ENCODE measurements at regions not wholly inside any gene's neighbourhood (a gene's known extent, or its start where the extent isn't known, plus 50 kb on each side); places are given as distances from the start of the nearest gene placed in this dataset.

DNA sequence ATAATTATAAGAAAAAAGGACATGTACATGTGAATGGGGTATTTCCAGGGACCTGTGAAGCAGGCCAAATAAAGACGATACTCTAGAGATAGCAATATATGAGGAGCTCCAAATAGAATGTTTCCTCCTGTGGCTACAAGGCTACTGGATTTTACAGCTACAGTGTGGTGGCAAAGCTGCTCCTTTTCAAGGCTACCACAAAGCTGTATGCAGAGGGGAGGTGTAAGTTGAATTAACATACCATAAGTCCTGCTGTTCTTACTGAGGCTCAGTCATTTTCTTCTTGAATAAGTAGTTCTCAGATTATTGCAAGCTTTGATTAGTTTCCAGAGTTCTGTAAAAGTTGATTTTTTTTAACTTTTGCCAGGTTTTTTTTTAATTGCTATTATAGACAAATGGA is 1184.6 kb upstream of the EPHA6 start:
- no peaks in the 10 kb centered on the region for H3K4me1 ChIP-seq (replicated peaks in 1 of 2)
- DNase-seq = no peak
- H3K27ac ChIP-seq = no peak overlapping the region
- H3K27me3 ChIP-seq = no peaks in the 10 kb centered on the region
- no peak for TF ChIP-seq POLR2A (IDR thresholded peaks at IDR 0.05)
- TF ChIP-seq, protein P1, sequence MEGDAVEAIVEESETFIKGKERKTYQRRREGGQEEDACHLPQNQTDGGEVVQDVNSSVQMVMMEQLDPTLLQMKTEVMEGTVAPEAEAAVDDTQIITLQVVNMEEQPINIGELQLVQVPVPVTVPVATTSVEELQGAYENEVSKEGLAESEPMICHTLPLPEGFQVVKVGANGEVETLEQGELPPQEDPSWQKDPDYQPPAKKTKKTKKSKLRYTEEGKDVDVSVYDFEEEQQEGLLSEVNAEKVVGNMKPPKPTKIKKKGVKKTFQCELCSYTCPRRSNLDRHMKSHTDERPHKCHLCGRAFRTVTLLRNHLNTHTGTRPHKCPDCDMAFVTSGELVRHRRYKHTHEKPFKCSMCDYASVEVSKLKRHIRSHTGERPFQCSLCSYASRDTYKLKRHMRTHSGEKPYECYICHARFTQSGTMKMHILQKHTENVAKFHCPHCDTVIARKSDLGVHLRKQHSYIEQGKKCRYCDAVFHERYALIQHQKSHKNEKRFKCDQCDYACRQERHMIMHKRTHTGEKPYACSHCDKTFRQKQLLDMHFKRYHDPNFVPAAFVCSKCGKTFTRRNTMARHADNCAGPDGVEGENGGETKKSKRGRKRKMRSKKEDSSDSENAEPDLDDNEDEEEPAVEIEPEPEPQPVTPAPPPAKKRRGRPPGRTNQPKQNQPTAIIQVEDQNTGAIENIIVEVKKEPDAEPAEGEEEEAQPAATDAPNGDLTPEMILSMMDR (IDR thresholded peaks at IDR 0.05) = no peak
- intact Hi-C loops (cut with DNase I) = no loop called here
- no peaks in the 10 kb centered on the region for H3K9me3 ChIP-seq (replicated peaks in 1 of 3)
- 56 to 90% (median 63%) methylated on average over 1 of the region's 1 CpG for WGBS, 4 donors
- H3K4me3 ChIP-seq = no peak overlapping the region
- H3K36me3 ChIP-seq (replicated peaks in 1 of 2) = no peaks in the 10 kb centered on the region

DNA sequence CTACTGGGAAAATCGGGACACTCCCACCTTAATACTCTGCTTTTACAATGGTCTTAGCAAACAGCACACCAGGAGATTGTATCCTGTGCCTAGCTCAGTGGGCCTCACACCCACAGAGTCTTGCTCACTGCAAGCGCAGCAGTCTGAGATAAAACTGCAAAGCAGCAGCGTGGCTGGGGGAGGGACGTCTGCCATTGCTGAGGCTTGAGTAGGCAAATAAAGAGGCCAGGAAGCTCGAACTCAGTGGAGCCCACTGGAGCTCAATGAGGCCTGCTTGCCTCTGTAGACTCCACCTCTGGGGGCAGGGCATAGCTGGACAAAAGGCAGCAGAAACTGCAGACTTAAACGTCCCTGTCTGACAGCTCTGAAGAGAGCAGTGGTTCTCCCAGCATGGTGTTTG is 1169.1 kb upstream of the EPHA6 start:
- H3K36me3 ChIP-seq (replicated peaks in 1 of 2) = no peaks in the 10 kb centered on the region
- no peaks in the 10 kb centered on the region for H3K4me1 ChIP-seq (replicated peaks in 1 of 2)
- no peaks in the 10 kb centered on the region for H3K27me3 ChIP-seq
- WGBS, 4 donors = 75 to 85% (median 80%) methylated on average over 4 to 6 of the region's 6 CpGs
- intact Hi-C loops (cut with DNase I) = no loop called here
- no peak for DNase-seq
- no peaks in the 10 kb centered on the region for H3K9me3 ChIP-seq (replicated peaks in 1 of 3)
- TF ChIP-seq, protein P1 (IDR thresholded peaks at IDR 0.05) = no peak
- no peak for TF ChIP-seq POLR2A (IDR thresholded peaks at IDR 0.05)
- H3K27ac ChIP-seq = no peak overlapping the region
- H3K4me3 ChIP-seq = no peak overlapping the region

DNA sequence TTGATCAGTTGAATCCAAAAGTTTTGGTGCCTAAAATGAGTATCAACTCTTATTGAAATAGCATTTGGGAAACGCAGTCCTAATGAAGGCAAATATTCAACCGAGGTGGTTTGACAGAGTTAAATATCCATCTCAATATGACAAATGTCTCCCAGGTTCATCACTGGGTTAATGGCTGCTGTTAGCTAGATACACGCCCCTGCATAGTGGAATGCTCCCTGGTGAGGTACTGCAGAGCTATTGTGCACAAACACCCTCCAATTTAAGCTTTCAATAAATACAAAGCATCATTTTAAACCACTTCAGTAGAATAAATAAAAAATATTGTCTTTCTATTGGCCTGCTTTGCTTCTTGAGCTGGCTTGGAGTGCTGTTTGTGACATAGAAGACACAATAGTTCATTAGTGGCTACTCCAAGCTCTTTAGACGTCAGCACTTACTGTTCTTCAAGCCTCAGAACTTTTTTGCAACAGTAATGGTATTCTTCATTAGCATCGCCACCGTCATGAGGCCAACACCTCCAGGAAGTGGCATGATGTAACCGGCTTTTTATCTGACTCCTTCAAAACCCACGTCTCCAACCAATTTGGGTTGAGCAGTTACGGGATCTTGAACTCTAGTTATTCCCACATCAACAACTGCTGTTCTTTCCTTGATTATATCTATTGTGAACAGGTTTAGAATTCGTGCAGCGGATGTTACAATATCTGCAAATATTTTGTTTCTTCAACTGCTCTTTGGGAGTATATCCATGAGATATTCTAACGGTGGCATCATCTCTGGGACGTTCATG is 1159.6 kb upstream of the EPHA6 start:
- TF ChIP-seq, protein P1 (IDR thresholded peaks at IDR 0.05) = no peak
- TF ChIP-seq POLR2A (IDR thresholded peaks at IDR 0.05) = no peak
- Histone ChIP-seq H3K4me1 (replicated peaks in 1 of 2) (no peaks in the 10 kb centered on the region), H3K27me3 (no peaks in the 10 kb centered on the region), H3K36me3 (replicated peaks in 1 of 2) (no peaks in the 10 kb centered on the region), H3K9me3 (replicated peaks in 1 of 3) (no peaks in the 10 kb centered on the region), H3K4me3 (no peak overlapping the region), H3K27ac (no peak overlapping the region)
- 74 to 80% (median 78%) methylated on average over 13 of the region's 13 CpGs for WGBS, 4 donors
- intact Hi-C loops (cut with DNase I) = no loop called here
- DNase-seq = no peak

DNA sequence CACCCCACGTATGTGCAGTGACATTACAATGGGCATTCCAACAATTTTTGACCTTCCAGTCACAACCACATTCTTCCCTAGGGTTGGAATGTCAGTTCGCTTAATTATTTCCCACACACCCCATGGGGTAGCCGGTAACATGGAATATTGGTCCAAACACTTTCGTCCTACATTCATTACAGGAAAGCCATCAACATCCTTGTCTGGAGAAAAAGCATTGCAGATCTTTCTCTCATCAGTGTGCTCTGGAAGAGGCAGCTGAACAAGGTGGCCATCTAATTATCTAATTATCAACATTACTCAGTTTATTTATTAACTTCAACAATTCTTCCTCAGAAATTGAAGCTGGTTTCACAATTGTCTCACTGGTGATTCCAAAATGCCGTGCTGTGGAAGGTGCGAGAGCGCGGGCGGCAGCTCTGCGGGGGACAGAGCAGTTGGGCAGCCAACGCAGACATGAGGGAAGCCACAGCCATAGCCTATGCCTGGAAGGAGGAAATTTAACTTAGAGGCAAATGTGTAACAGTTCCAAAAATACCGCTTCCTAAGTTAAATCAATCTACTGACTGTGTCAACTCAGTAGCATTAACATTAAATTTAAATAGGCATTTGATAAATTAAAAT is 1158.9 kb upstream of the EPHA6 start:
- Histone ChIP-seq H3K27ac (no peak overlapping the region), H3K27me3 (no peaks in the 10 kb centered on the region), H3K4me3 (no peak overlapping the region), H3K36me3 (replicated peaks in 1 of 2) (no peaks in the 10 kb centered on the region), H3K4me1 (replicated peaks in 1 of 2) (no peaks in the 10 kb centered on the region), H3K9me3 (replicated peaks in 1 of 3) (no peaks in the 10 kb centered on the region)
- DNase-seq = no peak
- 89 to 92% (median 90%) methylated on average over 12 of the region's 12 CpGs for WGBS, 4 donors
- intact Hi-C loops (cut with DNase I) = no loop called here
- no peak for TF ChIP-seq POLR2A (IDR thresholded peaks at IDR 0.05)
- TF ChIP-seq, protein P1 (IDR thresholded peaks at IDR 0.05) = no peak
